Loucy (cell line): ENCODE measurements at regions not wholly inside any gene's neighbourhood (a gene's known extent, or its start where the extent isn't known, plus 50 kb on each side); places are given as distances from the start of the nearest gene placed in this dataset.

ENCODE experiments used
- EZH2phosphoT487 ChIP-seq: fragments of 200-600 bp; IDR thresholded peaks from 2 replicates; pipeline ENCODE4 v1.6.1; 2018; ENCODE audit warnings: antibody characterized with exemption, mild to moderate bottlenecking, moderate library complexity, borderline replicate concordance
- TF ChIP-seq, protein P1 (sequence below): fragments of 200-600 bp; sonication (generic); conservative IDR thresholded peaks from 2 replicates; pipeline ENCODE4 v1.5.1; 2014; ENCODE audit warnings: mild to moderate bottlenecking, antibody characterized with exemption, low read length

DNA sequence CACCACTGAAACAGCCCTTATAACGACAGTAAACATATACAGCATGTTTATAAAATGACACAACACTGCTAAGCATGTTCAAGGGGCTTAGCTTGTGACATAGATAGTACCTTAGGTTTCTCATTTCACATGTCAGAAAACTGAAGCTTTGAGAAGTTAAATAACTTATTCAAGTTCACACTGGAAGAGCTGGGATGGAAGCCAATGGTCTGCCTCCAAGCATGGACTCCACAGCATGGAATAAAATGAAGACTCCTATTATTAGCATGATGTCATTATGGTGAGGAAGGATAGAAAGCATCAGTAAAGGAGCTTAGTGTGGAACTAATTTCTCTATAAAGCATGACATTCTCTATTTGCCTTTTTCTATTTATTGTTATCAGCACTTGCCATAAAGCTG is 316.7 kb downstream of the PLK2 start:
- TF ChIP-seq, protein P1, sequence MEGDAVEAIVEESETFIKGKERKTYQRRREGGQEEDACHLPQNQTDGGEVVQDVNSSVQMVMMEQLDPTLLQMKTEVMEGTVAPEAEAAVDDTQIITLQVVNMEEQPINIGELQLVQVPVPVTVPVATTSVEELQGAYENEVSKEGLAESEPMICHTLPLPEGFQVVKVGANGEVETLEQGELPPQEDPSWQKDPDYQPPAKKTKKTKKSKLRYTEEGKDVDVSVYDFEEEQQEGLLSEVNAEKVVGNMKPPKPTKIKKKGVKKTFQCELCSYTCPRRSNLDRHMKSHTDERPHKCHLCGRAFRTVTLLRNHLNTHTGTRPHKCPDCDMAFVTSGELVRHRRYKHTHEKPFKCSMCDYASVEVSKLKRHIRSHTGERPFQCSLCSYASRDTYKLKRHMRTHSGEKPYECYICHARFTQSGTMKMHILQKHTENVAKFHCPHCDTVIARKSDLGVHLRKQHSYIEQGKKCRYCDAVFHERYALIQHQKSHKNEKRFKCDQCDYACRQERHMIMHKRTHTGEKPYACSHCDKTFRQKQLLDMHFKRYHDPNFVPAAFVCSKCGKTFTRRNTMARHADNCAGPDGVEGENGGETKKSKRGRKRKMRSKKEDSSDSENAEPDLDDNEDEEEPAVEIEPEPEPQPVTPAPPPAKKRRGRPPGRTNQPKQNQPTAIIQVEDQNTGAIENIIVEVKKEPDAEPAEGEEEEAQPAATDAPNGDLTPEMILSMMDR = no peak
- no peak for TF ChIP-seq EZH2phosphoT487
